GM06990 (cell line): ENCODE measurements at regions not wholly inside any gene's neighbourhood (a gene's known extent, or its start where the extent isn't known, plus 50 kb on each side); places are given as distances from the start of the nearest gene placed in this dataset.

Experiments used
- DNase-seq: peaks from one replicate; pipeline ENCODE4 v3.0.0-alpha.2; 2011; ENCODE audit not compliant: insufficient read length; ENCODE audit errors: extremely low read depth
- H3K27me3 ChIP-seq: replicated peaks from 2 replicates; pipeline ENCODE4 v1.6.0; 2011; ENCODE audit warnings: low read length; ENCODE audit not compliant: control insufficient read depth, insufficient read depth
- H3K36me3 ChIP-seq: 2 replicates; pipeline ENCODE4 v1.5.1; 2011; ENCODE audit warnings: low read length; ENCODE audit not compliant: control insufficient read depth, insufficient read depth
- H3K4me3 ChIP-seq: replicated peaks from 2 replicates; pipeline ENCODE4 v1.5.1; 2011; ENCODE audit warnings: low read depth, mild to moderate bottlenecking, control low read depth, low read length
- CTCF ChIP-seq: IDR thresholded peaks from 2 replicates; pipeline ENCODE4 v1.5.1; 2011; ENCODE audit warnings: low read length, control low read depth, mild to moderate bottlenecking, inconsistent platforms; ENCODE audit not compliant: insufficient read depth, poor library complexity, severe bottlenecking

- TF ChIP-seq CTCF, result no peak
- no peak overlapping the region for H3K4me3 ChIP-seq
- H3K27me3 ChIP-seq, result no peaks in the 10 kb centered on the region
- H3K36me3 ChIP-seq, result no peaks in the 10 kb centered on the region
- no peak for DNase-seq
Measured at GRCh38 chr2:13576406-13577036, 859.8 kb downstream of the TRIB2 start.

DNA sequence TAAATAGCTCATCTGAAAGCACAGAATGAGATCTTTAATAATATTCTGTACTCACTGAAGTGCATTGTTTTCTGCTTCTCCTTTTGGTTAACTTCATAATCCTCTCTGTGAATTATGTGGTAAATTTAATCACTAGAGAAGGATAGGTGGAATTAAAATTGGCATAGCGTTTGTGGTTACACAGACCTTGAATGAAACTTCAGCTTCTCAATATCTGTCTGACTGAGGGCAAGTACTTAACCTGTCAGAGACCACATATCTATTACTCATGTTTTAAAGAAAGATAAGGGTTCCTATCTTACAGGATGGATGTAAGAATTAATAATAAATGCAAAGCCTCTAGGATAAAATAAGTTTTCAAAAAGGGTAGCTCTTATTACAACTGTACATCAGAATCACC is 861.8 kb downstream of the TRIB2 start:
- DNase-seq, result no peak
- no peak overlapping the region for H3K4me3 ChIP-seq
- no peak for TF ChIP-seq CTCF
- no peaks in the 10 kb centered on the region for H3K27me3 ChIP-seq
- no peaks in the 10 kb centered on the region for H3K36me3 ChIP-seq

GRCh38 chr2:13581471-13581870 is 864.7 kb downstream of the TRIB2 start:
- Histone ChIP-seq H3K27me3 (no peaks in the 10 kb centered on the region), H3K4me3 (no peak overlapping the region), H3K36me3 (no peaks in the 10 kb centered on the region)
- no peak for DNase-seq
- no peak for TF ChIP-seq CTCF

- Histone ChIP-seq H3K27me3 (no peaks in the 10 kb centered on the region), H3K36me3 (no peaks in the 10 kb centered on the region), H3K4me3 (no peak overlapping the region)
- DNase-seq, result no peak
- no peak for TF ChIP-seq CTCF
Measured at GRCh38 chr2:13583609-13584008, 866.9 kb downstream of the TRIB2 start.

DNA sequence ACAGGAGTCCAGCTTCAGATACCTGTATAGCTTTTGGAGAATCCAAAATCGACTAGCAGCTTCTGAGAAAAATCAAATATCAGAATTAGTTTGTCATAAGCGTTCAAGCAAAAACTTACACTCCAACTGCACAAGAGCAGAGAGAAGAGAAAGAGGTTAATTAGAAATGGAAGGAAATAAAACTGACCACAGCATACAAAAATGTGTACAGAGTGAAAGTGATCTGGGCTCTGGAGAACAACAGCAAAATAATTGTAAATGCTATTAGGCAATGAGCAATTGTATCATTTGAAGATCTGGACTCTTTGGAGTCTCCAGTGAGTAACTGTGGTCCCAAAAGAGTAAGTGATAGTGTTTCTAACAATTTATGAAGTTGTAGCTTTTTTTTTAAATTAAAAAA is 867.3 kb downstream of the TRIB2 start:
- Histone ChIP-seq H3K27me3 (no peaks in the 10 kb centered on the region), H3K4me3 (no peak overlapping the region), H3K36me3 (no peaks in the 10 kb centered on the region)
- no peak for TF ChIP-seq CTCF
- DNase-seq, result no peak

- Histone ChIP-seq H3K4me3 (no peak overlapping the region), H3K36me3 (no peaks in the 10 kb centered on the region), H3K27me3 (no peaks in the 10 kb centered on the region)
- no peak for DNase-seq
- TF ChIP-seq CTCF, result no peak
Measured at GRCh38 chr2:13585732-13586131, 869.0 kb downstream of the TRIB2 start.
